ENCODE measurements at regions not wholly inside any gene's neighbourhood (a gene's known extent, or its start where the extent isn't known, plus 50 kb on each side); places are given as distances from the start of the nearest gene placed in this dataset.

DNA sequence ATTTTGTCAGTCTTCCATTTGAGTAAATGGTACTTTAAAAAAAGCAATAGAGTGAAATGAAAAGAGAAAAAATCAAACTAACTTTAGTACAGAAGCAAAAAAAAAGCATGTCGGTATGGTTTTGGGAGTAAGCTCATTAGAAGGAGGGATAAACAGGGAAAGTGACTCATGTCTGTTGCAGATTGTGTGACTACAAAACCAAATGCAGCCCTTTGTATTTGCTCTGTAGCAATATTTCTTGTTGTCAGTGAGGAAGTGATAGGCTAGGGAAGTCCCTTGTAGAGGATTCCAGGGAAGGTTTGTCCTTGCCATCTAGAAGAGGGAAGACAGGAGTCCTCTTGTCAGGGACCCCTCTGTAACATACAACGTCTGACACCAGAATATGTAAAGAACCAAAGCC, 150.5 kb upstream of the POU1F1 start:
- H3K9me3 ChIP-seq (ENCODE audit: control insufficient read depth, low read depth, low read length): no peaks in the 10 kb centered on the region
- no peak overlapping the region for H3K27ac ChIP-seq (ENCODE audit: control insufficient read depth, insufficient read depth, low read length)
- no peak overlapping the region for H3K4me3 ChIP-seq (ENCODE audit: control insufficient read depth in 2 of 3, extremely low read depth in 1 of 3, insufficient read depth in 2 of 3, low read depth in 1 of 3, low read length in 3 of 3)
- TF ChIP-seq, protein P1, sequence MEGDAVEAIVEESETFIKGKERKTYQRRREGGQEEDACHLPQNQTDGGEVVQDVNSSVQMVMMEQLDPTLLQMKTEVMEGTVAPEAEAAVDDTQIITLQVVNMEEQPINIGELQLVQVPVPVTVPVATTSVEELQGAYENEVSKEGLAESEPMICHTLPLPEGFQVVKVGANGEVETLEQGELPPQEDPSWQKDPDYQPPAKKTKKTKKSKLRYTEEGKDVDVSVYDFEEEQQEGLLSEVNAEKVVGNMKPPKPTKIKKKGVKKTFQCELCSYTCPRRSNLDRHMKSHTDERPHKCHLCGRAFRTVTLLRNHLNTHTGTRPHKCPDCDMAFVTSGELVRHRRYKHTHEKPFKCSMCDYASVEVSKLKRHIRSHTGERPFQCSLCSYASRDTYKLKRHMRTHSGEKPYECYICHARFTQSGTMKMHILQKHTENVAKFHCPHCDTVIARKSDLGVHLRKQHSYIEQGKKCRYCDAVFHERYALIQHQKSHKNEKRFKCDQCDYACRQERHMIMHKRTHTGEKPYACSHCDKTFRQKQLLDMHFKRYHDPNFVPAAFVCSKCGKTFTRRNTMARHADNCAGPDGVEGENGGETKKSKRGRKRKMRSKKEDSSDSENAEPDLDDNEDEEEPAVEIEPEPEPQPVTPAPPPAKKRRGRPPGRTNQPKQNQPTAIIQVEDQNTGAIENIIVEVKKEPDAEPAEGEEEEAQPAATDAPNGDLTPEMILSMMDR (optimal IDR thresholded peaks at IDR 0.05 in 1 of 3, IDR thresholded peaks at IDR 0.05 in 1 of 3, conservative IDR thresholded peaks at IDR 0.05 in 1 of 3; ENCODE audit: extremely low read depth in 1 of 3, insufficient read depth in 2 of 3, low read length in 3 of 3): no peak
- no peak for TF ChIP-seq EZH2 (IDR thresholded peaks at IDR 0.05; ENCODE audit: low read length)
- dilution Hi-C loops (cut with MboI; ENCODE audit: extremely low pct_ligation_motif_present, low sequenced_read_pairs): no loop called here
- H2AFZ ChIP-seq (ENCODE audit: control insufficient read depth, low read length): no peak overlapping the region
- H3K27me3 ChIP-seq (ENCODE audit: control insufficient read depth, extremely low read depth, insufficient read depth, low read length): no peaks in the 10 kb centered on the region
- DNase-seq (ENCODE audit: low read depth, low spot score) (no peak), FAIRE-seq (no peak)
- H3K9me1 ChIP-seq (ENCODE audit: control insufficient read depth, extremely low read depth, insufficient read depth, low read length): no peaks in the 10 kb centered on the region
- no peaks in the 10 kb centered on the region for H3K4me1 ChIP-seq (ENCODE audit: control insufficient read depth, extremely low read depth, insufficient read depth, low read length)
- H4K20me1 ChIP-seq (ENCODE audit: control insufficient read depth, extremely low read depth, insufficient read depth, low read length): no peaks in the 10 kb centered on the region
- H3K36me3 ChIP-seq (ENCODE audit: control insufficient read depth in 2 of 2, extremely low read depth in 1 of 2, insufficient read depth in 2 of 2, low read length in 2 of 2): no peaks in the 10 kb centered on the region
- H3K79me2 ChIP-seq (ENCODE audit: control insufficient read depth, insufficient read depth, low read length): no peaks in the 10 kb centered on the region
- H3K4me2 ChIP-seq (ENCODE audit: control insufficient read depth, extremely low read depth, insufficient read depth, low read depth, low read length): no peak overlapping the region
- H3K9ac ChIP-seq (ENCODE audit: control insufficient read depth, extremely low read depth, insufficient read depth, low read length): no peak overlapping the region

DNA sequence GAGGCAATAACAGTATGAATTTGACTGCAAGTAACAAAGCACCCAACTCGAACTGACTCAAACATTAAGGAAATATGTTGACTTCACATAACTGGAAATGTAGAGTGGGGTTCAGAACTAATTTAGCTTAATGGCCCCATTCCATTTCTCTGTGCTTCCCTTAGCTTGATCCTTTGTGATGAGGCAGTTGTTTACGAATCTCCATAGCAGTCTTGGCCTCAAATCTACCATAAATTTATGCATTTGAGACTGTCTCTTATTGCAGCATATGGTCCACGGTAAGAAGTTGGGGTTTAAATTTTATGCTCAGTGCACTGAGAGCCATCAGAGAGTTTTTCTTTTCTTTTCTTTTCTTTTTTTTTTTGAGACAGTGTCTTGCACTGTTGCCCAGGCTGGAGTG, 148.7 kb upstream of the POU1F1 start:
- dilution Hi-C loops (cut with MboI; ENCODE audit: extremely low pct_ligation_motif_present, low sequenced_read_pairs): no loop called here
- no peaks in the 10 kb centered on the region for H3K27me3 ChIP-seq (ENCODE audit: control insufficient read depth, extremely low read depth, insufficient read depth, low read length)
- no peaks in the 10 kb centered on the region for H3K9me3 ChIP-seq (ENCODE audit: control insufficient read depth, low read depth, low read length)
- no peak overlapping the region for H3K9ac ChIP-seq (ENCODE audit: control insufficient read depth, extremely low read depth, insufficient read depth, low read length)
- FAIRE-seq (no peak), DNase-seq (ENCODE audit: low read depth, low spot score) (no peak)
- H3K9me1 ChIP-seq (ENCODE audit: control insufficient read depth, extremely low read depth, insufficient read depth, low read length): no peaks in the 10 kb centered on the region
- no peak overlapping the region for H2AFZ ChIP-seq (ENCODE audit: control insufficient read depth, low read length)
- no peaks in the 10 kb centered on the region for H3K79me2 ChIP-seq (ENCODE audit: control insufficient read depth, insufficient read depth, low read length)
- no peaks in the 10 kb centered on the region for H3K4me1 ChIP-seq (ENCODE audit: control insufficient read depth, extremely low read depth, insufficient read depth, low read length)
- no peak overlapping the region for H3K4me3 ChIP-seq (ENCODE audit: control insufficient read depth in 2 of 3, extremely low read depth in 1 of 3, insufficient read depth in 2 of 3, low read depth in 1 of 3, low read length in 3 of 3)
- H4K20me1 ChIP-seq (ENCODE audit: control insufficient read depth, extremely low read depth, insufficient read depth, low read length): no peaks in the 10 kb centered on the region
- no peaks in the 10 kb centered on the region for H3K36me3 ChIP-seq (ENCODE audit: control insufficient read depth in 2 of 2, extremely low read depth in 1 of 2, insufficient read depth in 2 of 2, low read length in 2 of 2)
- H3K4me2 ChIP-seq (ENCODE audit: control insufficient read depth, extremely low read depth, insufficient read depth, low read depth, low read length): no peak overlapping the region
- no peak for TF ChIP-seq EZH2 (IDR thresholded peaks at IDR 0.05; ENCODE audit: low read length)
- TF ChIP-seq, protein P1 (optimal IDR thresholded peaks at IDR 0.05 in 1 of 3, IDR thresholded peaks at IDR 0.05 in 1 of 3, conservative IDR thresholded peaks at IDR 0.05 in 1 of 3; ENCODE audit: extremely low read depth in 1 of 3, insufficient read depth in 2 of 3, low read length in 3 of 3): no peak
- no peak overlapping the region for H3K27ac ChIP-seq (ENCODE audit: control insufficient read depth, insufficient read depth, low read length)

All from keratinocyte (primary cell).